Transverse colon (tissue), 4 donors: ENCODE measurements at regions not wholly inside any gene's neighbourhood (a gene's known extent, or its start where the extent isn't known, plus 50 kb on each side); places are given as distances from the start of the nearest gene placed in this dataset.

ENCODE experiments used
- DNase-seq: peaks from one replicate; pipeline ENCODE4 v3.0.0-alpha.2; 2019
- H3K27ac ChIP-seq, 4 donors: fragments of 200-600 bp; sonication (generic); 2 replicates each; pipeline ENCODE4 v1.5.1; 2016 to 2018; ENCODE audit warnings: inconsistent platforms in 4 of 4
- H3K27me3 ChIP-seq: fragments of 200-600 bp; sonication (generic); 2 replicates; pipeline ENCODE4 v1.5.1; 2017; ENCODE audit warnings: inconsistent platforms
- H3K36me3 ChIP-seq, 4 donors: fragments of 200-600 bp; sonication (generic); 2 replicates each; pipeline ENCODE4 v1.5.1; 2017 to 2019; ENCODE audit warnings: inconsistent platforms in 4 of 4
- H3K4me1 ChIP-seq, 4 donors: fragments of 200-600 bp; sonication (generic); 2 replicates each; pipeline ENCODE4 v1.5.1; 2017 to 2020; ENCODE audit warnings: inconsistent platforms in 4 of 4
- H3K4me3 ChIP-seq, 4 donors: fragments of 200-600 bp; sonication (generic); 1 replicate in 1 of 4; 2 replicates in 3 of 4; pipeline versions ENCODE4 v1.5.1 to v1.6.1; 2017 to 2019; ENCODE audit warnings: inconsistent platforms in 4 of 4
- H3K9me3 ChIP-seq, 2 donors: fragments of 200-600 bp; sonication (generic); 2 replicates each; pipeline ENCODE4 v1.5.1; 2017 to 2019; ENCODE audit warnings: inconsistent platforms in 2 of 2
- CTCF ChIP-seq, 5 experiments: fragments of 200-600 bp in 3 of 5; fragments of 450-650 bp in 2 of 5; sonication (generic) in 3 of 5; IDR thresholded peaks; 1 replicate in 2 of 5; 2 replicates in 3 of 5; pipeline ENCODE4 v1.5.1; 2016 to 2017; ENCODE audit warnings: antibody characterized with exemption in 5 of 5, inconsistent platforms in 3 of 5, mild to moderate bottlenecking in 2 of 5, moderate library complexity in 1 of 5
- EP300 ChIP-seq: sonication (generic); formaldehyde crosslinking; IDR thresholded peaks from one replicate; pipeline ENCODE4 v1.6.1; 2017; ENCODE audit warnings: antibody characterized with exemption, low read depth
- POLR2A ChIP-seq: fragments of 450-650 bp; IDR thresholded peaks from one replicate; pipeline ENCODE4 v1.6.1; 2016; ENCODE audit warnings: antibody characterized with exemption, mild to moderate bottlenecking, moderate library complexity
- POLR2AphosphoS5 ChIP-seq, 3 donors: sonication (generic); formaldehyde crosslinking; IDR thresholded peaks; one replicate each; pipeline ENCODE4 v1.6.1; 2016; ENCODE audit warnings: antibody characterized with exemption in 3 of 3
- WGBS, 2 donors: methylation state at CpG; one replicate each; pipeline ENCODE4 v1.1.5; 2018; ENCODE audit warnings: low coverage in 1 of 2; 5-methylcytosine and 5-hydroxymethylcytosine counted together
- in situ Hi-C, 4 donors: fragments of 200-750 bp; cut with MboI; loops; one replicate each; pipeline versions ENCODE4 v1.15.0 to v1.15.1; 2017; ENCODE audit warnings: low sequenced_read_pairs in 3 of 4, low pct_ligation_motif_present in 1 of 4, low pct_unique_long_range_greater_than_20kb in 1 of 4
- intact Hi-C: fragments of 100-400 bp; cut with DNase I; formaldehyde crosslinking; loops from one replicate; pipeline ENCODE4 v1.15.1; 2023; ENCODE audit warnings: low total_unique reads

- Histone ChIP-seq H3K9me3 (no peaks in the 10 kb centered on the region), H3K27me3 (no peaks in the 10 kb centered on the region), H3K27ac (no peak overlapping the region), H3K4me1 (no peaks in the 10 kb centered on the region), H3K36me3 (no peaks in the 10 kb centered on the region), H3K4me3 (no peak overlapping the region)
- intact Hi-C loops (no loop called here), in situ Hi-C loops (no loop called here)
- TF ChIP-seq POLR2AphosphoS5 (IDR thresholded peaks at IDR 0.05), result no peak
- TF ChIP-seq EP300, result no peak
- no peak for TF ChIP-seq POLR2A
- no peak for TF ChIP-seq CTCF (IDR thresholded peaks at IDR 0.05)
- no peak for DNase-seq
Observed at GRCh38 chr1:78377356-78377928, 113.3 kb upstream of the PTGFR start.

GRCh38 chr1:78383923-78384322, 106.9 kb upstream of the PTGFR start:
- WGBS, 2 donors, result 26 to 50% methylated on average over 1 of the region's 1 CpG
- DNase-seq, result no peak
- Histone ChIP-seq H3K4me3 (no peak overlapping the region), H3K27me3 (no peaks in the 10 kb centered on the region), H3K4me1 (no peaks in the 10 kb centered on the region), H3K36me3 (no peaks in the 10 kb centered on the region), H3K9me3 (no peaks in the 10 kb centered on the region), H3K27ac (no peak overlapping the region)
- TF ChIP-seq POLR2AphosphoS5 (IDR thresholded peaks at IDR 0.05), result no peak
- no peak for TF ChIP-seq POLR2A
- no peak for TF ChIP-seq CTCF (IDR thresholded peaks at IDR 0.05)
- TF ChIP-seq EP300, result no peak
- in situ Hi-C loops, result no loop called here
- intact Hi-C loops, result no loop called here

- H3K27me3 ChIP-seq, result no peaks in the 10 kb centered on the region
- no peak overlapping the region for H3K4me3 ChIP-seq
- no peaks in the 10 kb centered on the region for H3K9me3 ChIP-seq
- WGBS, 2 donors, result 56 to 63% methylated on average over 1 of the region's 1 CpG
- H3K27ac ChIP-seq, result no peak overlapping the region
- no peaks in the 10 kb centered on the region for H3K36me3 ChIP-seq
- TF ChIP-seq POLR2A (no peak), POLR2AphosphoS5 (IDR thresholded peaks at IDR 0.05) (no peak), EP300 (no peak), CTCF (IDR thresholded peaks at IDR 0.05) (no peak)
- in situ Hi-C loops (no loop called here), intact Hi-C loops (no loop called here)
- no peak for DNase-seq
- no peaks in the 10 kb centered on the region for H3K4me1 ChIP-seq
Observed at GRCh38 chr1:78385744-78386462, 104.9 kb upstream of the PTGFR start.

- Histone ChIP-seq H3K27ac (no peak overlapping the region), H3K36me3 (no peaks in the 10 kb centered on the region), H3K27me3 (no peaks in the 10 kb centered on the region), H3K4me3 (no peak overlapping the region), H3K4me1 (no peaks in the 10 kb centered on the region), H3K9me3 (no peaks in the 10 kb centered on the region)
- WGBS, 2 donors, result 60 to 83% methylated on average over 2 of the region's 2 CpGs
- in situ Hi-C loops, result no loop called here
- no peak for DNase-seq
- intact Hi-C loops, result no loop called here
- TF ChIP-seq CTCF (IDR thresholded peaks at IDR 0.05), result no peak
- TF ChIP-seq EP300, result no peak
- no peak for TF ChIP-seq POLR2AphosphoS5 (IDR thresholded peaks at IDR 0.05)
- TF ChIP-seq POLR2A, result no peak
Observed at GRCh38 chr1:78387201-78387600, 103.6 kb upstream of the PTGFR start.
